ENCODE measurements at regions not wholly inside any gene's neighbourhood (a gene's known extent, or its start where the extent isn't known, plus 50 kb on each side); places are given as distances from the start of the nearest gene placed in this dataset.
A peak's percentile ranks its signal among the peaks of the same experiment; 100 is the strongest.
"Not testable (repeated sequence)": the region's sequence is repeated elsewhere in the genome, so short reads cannot be mapped to it uniquely, and the experiment has no call there.

GRCh38 chrX:129161108-129161507 is 362.2 kb downstream of the SMARCA1 start:
- DNase-seq: no peak

- no peak for DNase-seq
Observed at GRCh38 chrX:129158505-129158904, 364.8 kb downstream of the SMARCA1 start.

- no peak for DNase-seq
Observed at GRCh38 chrX:129145840-129146272, 377.4 kb downstream of the SMARCA1 start.

GRCh38 chrX:129145385-129145784 is 377.9 kb downstream of the SMARCA1 start:
- DNase-seq: no peak

GRCh38 chrX:129144172-129145038 is 378.9 kb downstream of the SMARCA1 start:
- DNase-seq: no peak

- no peak for DNase-seq
Observed at GRCh38 chrX:129139837-129140598, 383.3 kb downstream of the SMARCA1 start.

GRCh38 chrX:129125122-129125914 is 398.0 kb downstream of the SMARCA1 start:
- no peak for DNase-seq

GRCh38 chrX:129123795-129124194 is 399.5 kb downstream of the SMARCA1 start:
- DNase-seq: peak; percentile 28

GRCh38 chrX:129116676-129117470 is 406.4 kb downstream of the SMARCA1 start:
- no peak for DNase-seq

- DNase-seq: no peak
Observed at GRCh38 chrX:129115935-129116334, 407.4 kb downstream of the SMARCA1 start.

GRCh38 chrX:129115104-129115503 is 408.2 kb downstream of the SMARCA1 start:
- no peak for DNase-seq

- no peak for DNase-seq
Observed at GRCh38 chrX:129111081-129111798, 412.1 kb downstream of the SMARCA1 start.

- DNase-seq: no peak
Observed at GRCh38 chrX:129108936-129109335, 414.4 kb downstream of the SMARCA1 start.

- no peak for DNase-seq
Observed at GRCh38 chrX:129099207-129099606, 424.1 kb downstream of the SMARCA1 start.

- no peak for DNase-seq
Observed at GRCh38 chrX:129097668-129098067, 425.6 kb downstream of the SMARCA1 start.

- DNase-seq: no peak
Observed at GRCh38 chrX:129093706-129094105, 429.6 kb downstream of the SMARCA1 start.

GRCh38 chrX:129092757-129093156 is 430.5 kb downstream of the SMARCA1 start:
- DNase-seq: no peak

GRCh38 chrX:129092242-129092641 is 431.0 kb downstream of the SMARCA1 start:
- DNase-seq: no peak

GRCh38 chrX:129091097-129091496 is 432.2 kb downstream of the SMARCA1 start:
- DNase-seq: no peak

GRCh38 chrX:129086802-129087201 is 436.5 kb downstream of the SMARCA1 start:
- DNase-seq: no peak

- DNase-seq: not testable (repeated sequence)
Observed at GRCh38 chrX:129084291-129084690, 439.0 kb downstream of the SMARCA1 start.
